Neural progenitor cell (in vitro differentiated cells): ENCODE measurements at regions not wholly inside any gene's neighbourhood (a gene's known extent, or its start where the extent isn't known, plus 50 kb on each side); places are given as distances from the start of the nearest gene placed in this dataset.

Experiments used
- DNase-seq: peaks from one replicate; pipeline ENCODE4 v3.0.0-alpha.2; 2016; ENCODE audit warnings: low spot score
- H2AFZ ChIP-seq: fragments of 200-600 bp; sonication (generic); replicated peaks from 2 replicates; pipeline ENCODE4 v1.6.1; 2016; ENCODE audit warnings: antibody characterized with exemption
- H3F3A ChIP-seq: fragments of 200-600 bp; sonication (generic); 2 replicates; pipeline ENCODE4 v1.6.1; 2016; ENCODE audit warnings: antibody characterized with exemption, low read depth
- H3K27ac ChIP-seq: fragments of 200-600 bp; sonication (generic); 2 replicates; pipeline ENCODE4 v1.5.1; 2016; ENCODE audit warnings: mild to moderate bottlenecking
- H3K27me3 ChIP-seq: fragments of 200-600 bp; sonication (generic); 2 replicates; pipeline ENCODE4 v1.6.1; 2016; ENCODE audit warnings: mild to moderate bottlenecking, moderate library complexity
- H3K36me3 ChIP-seq: fragments of 200-600 bp; sonication (generic); 2 replicates; pipeline ENCODE4 v1.5.1; 2016
- H3K4me1 ChIP-seq: fragments of 200-600 bp; sonication (generic); 2 replicates; pipeline ENCODE4 v1.6.1; 2016; ENCODE audit warnings: mixed run types
- H3K4me2 ChIP-seq: fragments of 200-600 bp; sonication (generic); 2 replicates; pipeline ENCODE4 v1.6.1; 2016
- H3K4me3 ChIP-seq: fragments of 200-600 bp; sonication (generic); 2 replicates; pipeline ENCODE4 v1.5.1; 2016
- H3K79me2 ChIP-seq: fragments of 200-600 bp; sonication (generic); 2 replicates; pipeline ENCODE4 v1.6.1; 2016; ENCODE audit warnings: low read depth
- H3K9ac ChIP-seq: fragments of 200-600 bp; sonication (generic); 2 replicates; pipeline ENCODE4 v1.6.1; 2016
- H3K9me3 ChIP-seq: fragments of 200-600 bp; sonication (generic); 2 replicates; pipeline ENCODE4 v1.5.1; 2016; ENCODE audit warnings: low read depth
- H4K20me1 ChIP-seq: fragments of 200-600 bp; sonication (generic); 2 replicates; pipeline ENCODE4 v1.6.1; 2016; ENCODE audit warnings: low read depth
- H3K27ac Mint-ChIP-seq: 3 replicates; pipeline ENCODE4 v1.8.0; 2021; ENCODE audit warnings: mixed read lengths
- H3K27me3 Mint-ChIP-seq: 2 replicates; pipeline ENCODE4 v1.8.0; 2022; ENCODE audit warnings: low read depth, mild to moderate bottlenecking, inconsistent platforms, moderate library complexity, mixed read lengths; ENCODE audit not compliant: insufficient read depth
- H3K36me3 Mint-ChIP-seq: 3 replicates; pipeline ENCODE4 v1.8.0; 2021; ENCODE audit warnings: mixed read lengths
- H3K4me1 Mint-ChIP-seq: 3 replicates; pipeline ENCODE4 v1.8.0; 2021; ENCODE audit warnings: mixed read lengths
- H3K4me3 Mint-ChIP-seq: 3 replicates; pipeline ENCODE4 v1.8.0; 2021; ENCODE audit warnings: mild to moderate bottlenecking, moderate library complexity, mixed read lengths
- H3K9me3 Mint-ChIP-seq: 3 replicates; pipeline ENCODE4 v1.8.0; 2020; ENCODE audit warnings: mixed read lengths
- EZH2 ChIP-seq: fragments of 200-600 bp; sonication (generic); IDR thresholded peaks from 2 replicates; pipeline ENCODE4 v1.6.1; 2017; ENCODE audit warnings: antibody characterized with exemption, mild to moderate bottlenecking, moderate library complexity
- EZH2phosphoT487 ChIP-seq: fragments of 200-600 bp; sonication (generic); IDR thresholded peaks from 2 replicates; pipeline ENCODE4 v1.6.1; 2017; ENCODE audit warnings: antibody characterized with exemption
- TF ChIP-seq, protein P1 (sequence below): fragments of 200-600 bp; sonication (generic); IDR thresholded peaks from 2 replicates; pipeline ENCODE4 v1.5.1; 2017; ENCODE audit warnings: antibody characterized with exemption, mild to moderate bottlenecking

GRCh38 chr7:111642373-111642772, 80.1 kb upstream of the IMMP2L start:
- H4K20me1 ChIP-seq: no peaks in the 10 kb centered on the region
- H3K27ac Mint-ChIP-seq: no peak overlapping the region
- H3K9ac ChIP-seq: no peak overlapping the region
- no peaks in the 10 kb centered on the region for H3K36me3 Mint-ChIP-seq
- no peak for DNase-seq
- peaks cover 4% of the 10 kb centered on the region for H3K4me1 Mint-ChIP-seq
- no peaks in the 10 kb centered on the region for H3F3A ChIP-seq
- no peak overlapping the region for H3K4me3 Mint-ChIP-seq
- no peak for TF ChIP-seq EZH2phosphoT487
- no peak for TF ChIP-seq EZH2
- TF ChIP-seq, protein P1, sequence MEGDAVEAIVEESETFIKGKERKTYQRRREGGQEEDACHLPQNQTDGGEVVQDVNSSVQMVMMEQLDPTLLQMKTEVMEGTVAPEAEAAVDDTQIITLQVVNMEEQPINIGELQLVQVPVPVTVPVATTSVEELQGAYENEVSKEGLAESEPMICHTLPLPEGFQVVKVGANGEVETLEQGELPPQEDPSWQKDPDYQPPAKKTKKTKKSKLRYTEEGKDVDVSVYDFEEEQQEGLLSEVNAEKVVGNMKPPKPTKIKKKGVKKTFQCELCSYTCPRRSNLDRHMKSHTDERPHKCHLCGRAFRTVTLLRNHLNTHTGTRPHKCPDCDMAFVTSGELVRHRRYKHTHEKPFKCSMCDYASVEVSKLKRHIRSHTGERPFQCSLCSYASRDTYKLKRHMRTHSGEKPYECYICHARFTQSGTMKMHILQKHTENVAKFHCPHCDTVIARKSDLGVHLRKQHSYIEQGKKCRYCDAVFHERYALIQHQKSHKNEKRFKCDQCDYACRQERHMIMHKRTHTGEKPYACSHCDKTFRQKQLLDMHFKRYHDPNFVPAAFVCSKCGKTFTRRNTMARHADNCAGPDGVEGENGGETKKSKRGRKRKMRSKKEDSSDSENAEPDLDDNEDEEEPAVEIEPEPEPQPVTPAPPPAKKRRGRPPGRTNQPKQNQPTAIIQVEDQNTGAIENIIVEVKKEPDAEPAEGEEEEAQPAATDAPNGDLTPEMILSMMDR: no peak
- no peaks in the 10 kb centered on the region for H3K36me3 ChIP-seq
- no peaks in the 10 kb centered on the region for H3K9me3 ChIP-seq
- H3K27ac ChIP-seq: no peak overlapping the region
- no peak overlapping the region for H2AFZ ChIP-seq
- H3K4me2 ChIP-seq: no peak overlapping the region
- H3K27me3 Mint-ChIP-seq: no peaks in the 10 kb centered on the region
- H3K9me3 Mint-ChIP-seq: peaks cover 22% of the 10 kb centered on the region
- H3K4me3 ChIP-seq: no peak overlapping the region
- H3K79me2 ChIP-seq: no peaks in the 10 kb centered on the region
- peaks cover 6% of the 10 kb centered on the region for H3K27me3 ChIP-seq
- H3K4me1 ChIP-seq: no peaks in the 10 kb centered on the region

- H3K36me3 ChIP-seq: no peaks in the 10 kb centered on the region
- no peaks in the 10 kb centered on the region for H3K9me3 ChIP-seq
- no peaks in the 10 kb centered on the region for H4K20me1 ChIP-seq
- no peak overlapping the region for H3K27ac Mint-ChIP-seq
- H3K36me3 Mint-ChIP-seq: no peaks in the 10 kb centered on the region
- TF ChIP-seq EZH2: no peak
- no peak for DNase-seq
- no peak overlapping the region for H3K4me2 ChIP-seq
- H3F3A ChIP-seq: no peaks in the 10 kb centered on the region
- H3K9ac ChIP-seq: no peak overlapping the region
- H3K4me3 Mint-ChIP-seq: no peak overlapping the region
- H3K79me2 ChIP-seq: no peaks in the 10 kb centered on the region
- no peaks in the 10 kb centered on the region for H3K4me1 ChIP-seq
- H3K27me3 ChIP-seq: peaks cover 10% of the 10 kb centered on the region
- H2AFZ ChIP-seq: no peak overlapping the region
- H3K9me3 Mint-ChIP-seq: peaks cover 18% of the 10 kb centered on the region
- H3K4me3 ChIP-seq: no peak overlapping the region
- H3K4me1 Mint-ChIP-seq: peaks cover 4% of the 10 kb centered on the region
- H3K27ac ChIP-seq: no peak overlapping the region
- H3K27me3 Mint-ChIP-seq: no peaks in the 10 kb centered on the region
These were observed 78.1 kb upstream of the IMMP2L start for GRCh38 chr7:111640416-111640815.

GRCh38 chr7:111639934-111640333, 77.6 kb upstream of the IMMP2L start:
- Histone ChIP-seq H4K20me1 (no peaks in the 10 kb centered on the region), H3K9ac (no peak overlapping the region), H3F3A (no peaks in the 10 kb centered on the region), H3K9me3 (no peaks in the 10 kb centered on the region), H3K27ac (no peak overlapping the region), H3K4me3 (no peak overlapping the region), H3K4me1 (no peaks in the 10 kb centered on the region), H3K36me3 (no peaks in the 10 kb centered on the region), H3K4me2 (no peak overlapping the region), H3K79me2 (no peaks in the 10 kb centered on the region), H3K27me3 (peaks cover 15% of the 10 kb centered on the region), H2AFZ (no peak overlapping the region)
- Mint-ChIP-seq H3K36me3 (no peaks in the 10 kb centered on the region), H3K9me3 (peaks cover 13% of the 10 kb centered on the region), H3K27me3 (no peaks in the 10 kb centered on the region), H3K4me1 (peaks cover 4% of the 10 kb centered on the region), H3K4me3 (no peak overlapping the region), H3K27ac (no peak overlapping the region)
- TF ChIP-seq EZH2phosphoT487 (no peak), EZH2 (no peak)
- TF ChIP-seq, protein P1: no peak
- no peak for DNase-seq

DNA sequence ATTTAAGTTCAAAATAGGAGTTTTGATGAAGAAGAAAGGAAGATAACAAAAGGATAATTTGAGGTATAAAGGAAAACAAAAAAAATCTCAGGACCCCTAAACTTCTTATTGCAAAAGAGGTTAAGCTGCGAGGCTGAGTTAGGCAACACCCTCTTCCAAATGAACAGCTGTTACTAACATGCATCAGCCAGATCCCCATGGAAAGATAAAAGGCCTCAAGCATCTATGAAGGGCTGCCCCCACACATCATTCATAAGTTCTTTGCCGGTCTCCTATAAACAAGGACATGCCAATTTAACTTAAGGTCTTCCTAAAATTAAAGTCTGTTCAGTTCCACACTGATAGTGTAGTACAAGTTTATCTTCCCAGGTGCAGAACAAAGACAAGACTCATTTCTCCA, 75.8 kb upstream of the IMMP2L start:
- no peaks in the 10 kb centered on the region for H3K36me3 Mint-ChIP-seq
- H3K27ac Mint-ChIP-seq: no peak overlapping the region
- H3K4me2 ChIP-seq: no peak overlapping the region
- no peak for DNase-seq
- no peak overlapping the region for H3K9ac ChIP-seq
- H3K4me3 ChIP-seq: no peak overlapping the region
- H3K9me3 ChIP-seq: no peaks in the 10 kb centered on the region
- no peaks in the 10 kb centered on the region for H3F3A ChIP-seq
- H3K79me2 ChIP-seq: no peaks in the 10 kb centered on the region
- no peaks in the 10 kb centered on the region for H3K4me1 ChIP-seq
- peaks cover 4% of the 10 kb centered on the region for H3K4me1 Mint-ChIP-seq
- H2AFZ ChIP-seq: peak overlapping the region; percentile 42
- TF ChIP-seq, protein P1: no peak
- TF ChIP-seq EZH2 (no peak), EZH2phosphoT487 (no peak)
- no peak overlapping the region for H3K27ac ChIP-seq
- H3K27me3 ChIP-seq: peaks cover 18% of the 10 kb centered on the region
- H4K20me1 ChIP-seq: no peaks in the 10 kb centered on the region
- H3K4me3 Mint-ChIP-seq: no peak overlapping the region
- peaks cover 6% of the 10 kb centered on the region for H3K9me3 Mint-ChIP-seq
- H3K36me3 ChIP-seq: no peaks in the 10 kb centered on the region
- H3K27me3 Mint-ChIP-seq: no peaks in the 10 kb centered on the region
